IPS-15b (cell line): ENCODE measurements at regions not wholly inside any gene's neighbourhood (a gene's known extent, or its start where the extent isn't known, plus 50 kb on each side); places are given as distances from the start of the nearest gene placed in this dataset.

Source experiments
- H3K27me3 ChIP-seq: one replicate; pipeline ENCODE4 v1.6.1; 2013; ENCODE audit warnings: low read length; ENCODE audit not compliant: control insufficient read depth, insufficient read depth
- H3K36me3 ChIP-seq: one replicate; pipeline ENCODE4 v1.6.1; 2013; ENCODE audit warnings: low read length; ENCODE audit not compliant: control insufficient read depth, insufficient read depth
- H3K4me1 ChIP-seq: one replicate; pipeline ENCODE4 v1.6.1; 2013; ENCODE audit warnings: mild to moderate bottlenecking, low read length; ENCODE audit not compliant: control insufficient read depth, insufficient read depth
- H3K4me3 ChIP-seq: one replicate; pipeline ENCODE4 v1.5.1; 2013; ENCODE audit warnings: low read depth, low read length
- H3K9ac ChIP-seq: one replicate; pipeline ENCODE4 v1.6.1; 2013; ENCODE audit warnings: low read depth, mild to moderate bottlenecking, low read length
- H3K9me3 ChIP-seq: one replicate; pipeline ENCODE4 v1.6.1; 2013; ENCODE audit warnings: mild to moderate bottlenecking, low read length; ENCODE audit not compliant: control insufficient read depth, insufficient read depth

DNA sequence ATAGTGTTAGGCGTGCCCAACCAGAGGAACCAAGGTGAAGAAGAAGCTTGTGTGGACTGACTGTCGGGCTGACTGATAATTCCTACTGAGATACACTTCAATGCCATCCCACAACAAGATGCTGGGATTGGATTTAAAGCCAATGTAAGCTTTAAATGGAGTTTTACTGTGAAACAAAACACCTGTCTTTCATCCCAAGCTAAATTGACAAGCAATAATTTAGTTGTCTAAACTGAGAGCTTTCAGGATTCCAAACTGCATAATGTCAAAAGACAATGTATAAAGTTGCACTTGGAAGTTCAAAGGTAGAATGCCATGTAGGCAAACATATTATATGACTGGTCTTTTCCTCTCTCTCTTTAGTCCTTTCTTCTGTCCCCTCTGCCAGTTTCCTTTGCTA lies 1025.3 kb upstream of the FANCL start:
- H3K4me3 ChIP-seq, result no peak overlapping the region
- no peaks in the 10 kb centered on the region for H3K27me3 ChIP-seq
- H3K36me3 ChIP-seq, result no peaks in the 10 kb centered on the region
- H3K9ac ChIP-seq, result no peak overlapping the region
- peaks cover 7% of the 10 kb centered on the region for H3K4me1 ChIP-seq
- no peaks in the 10 kb centered on the region for H3K9me3 ChIP-seq

DNA sequence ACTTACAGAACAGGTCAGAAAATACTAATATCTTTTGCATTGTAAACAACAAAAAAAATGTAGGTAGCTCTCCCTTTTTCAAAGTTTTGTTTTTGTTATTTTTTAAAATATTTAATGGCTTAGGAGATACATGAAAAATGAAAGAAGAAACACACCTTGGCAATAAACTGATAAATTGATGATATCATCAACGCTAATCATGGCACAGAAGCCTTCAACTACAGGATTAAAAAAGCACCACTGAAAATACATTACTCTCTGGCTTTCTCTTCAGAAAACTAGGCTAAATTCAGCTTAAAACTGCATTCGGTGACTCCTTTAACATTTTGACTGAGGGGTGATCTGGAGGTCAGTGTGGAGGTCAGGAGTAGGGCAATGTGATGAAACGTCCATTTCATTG lies 1018.8 kb upstream of the FANCL start:
- Histone ChIP-seq H3K9me3 (no peaks in the 10 kb centered on the region), H3K4me3 (no peak overlapping the region), H3K9ac (no peak overlapping the region), H3K27me3 (no peaks in the 10 kb centered on the region), H3K36me3 (no peaks in the 10 kb centered on the region), H3K4me1 (peaks cover 15% of the 10 kb centered on the region)

DNA sequence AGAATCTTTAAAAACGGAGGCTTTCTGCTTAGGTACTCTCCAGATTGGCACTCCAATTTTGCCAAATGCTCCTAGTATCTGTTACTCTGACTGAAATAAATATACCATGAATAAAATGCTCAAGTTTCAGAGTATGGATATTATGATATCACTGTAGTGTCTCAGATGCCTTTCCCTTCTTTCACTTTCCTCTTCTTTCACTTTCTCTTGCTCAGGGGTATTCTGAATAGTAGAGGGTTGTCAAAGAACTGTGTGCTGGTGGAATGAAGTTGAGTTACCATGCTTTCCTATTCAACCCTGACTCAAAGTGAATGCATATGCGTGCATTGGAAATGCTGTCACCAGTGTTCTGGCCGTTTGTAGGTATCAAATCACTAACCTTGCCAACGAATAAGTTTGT lies 1015.2 kb upstream of the FANCL start:
- no peak overlapping the region for H3K9ac ChIP-seq
- H3K9me3 ChIP-seq, result no peaks in the 10 kb centered on the region
- H3K27me3 ChIP-seq, result no peaks in the 10 kb centered on the region
- no peak overlapping the region for H3K4me3 ChIP-seq
- peaks cover 15% of the 10 kb centered on the region for H3K4me1 ChIP-seq
- H3K36me3 ChIP-seq, result no peaks in the 10 kb centered on the region

DNA sequence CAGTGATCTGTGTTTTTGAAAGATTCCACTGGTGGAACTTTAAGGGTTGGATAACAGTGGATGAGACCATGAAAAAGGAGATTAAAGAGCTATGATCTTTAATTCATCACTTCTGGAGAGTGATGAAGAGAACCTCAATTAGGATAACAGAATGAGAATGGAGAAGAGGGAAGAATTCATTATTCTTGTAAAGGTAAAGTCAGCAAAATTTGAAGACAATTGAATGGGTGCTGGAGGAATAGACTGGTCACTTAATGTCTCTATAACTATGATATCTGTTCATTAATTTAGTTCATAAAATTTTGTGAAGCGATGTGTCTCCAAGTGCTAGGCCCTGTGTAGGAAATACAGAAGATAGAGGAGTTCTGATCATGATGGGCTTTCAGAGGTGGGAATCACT lies 1013.2 kb upstream of the FANCL start:
- Histone ChIP-seq H3K4me1 (peaks cover 11% of the 10 kb centered on the region), H3K36me3 (no peaks in the 10 kb centered on the region), H3K4me3 (no peak overlapping the region), H3K9me3 (no peaks in the 10 kb centered on the region), H3K9ac (no peak overlapping the region), H3K27me3 (no peaks in the 10 kb centered on the region)

DNA sequence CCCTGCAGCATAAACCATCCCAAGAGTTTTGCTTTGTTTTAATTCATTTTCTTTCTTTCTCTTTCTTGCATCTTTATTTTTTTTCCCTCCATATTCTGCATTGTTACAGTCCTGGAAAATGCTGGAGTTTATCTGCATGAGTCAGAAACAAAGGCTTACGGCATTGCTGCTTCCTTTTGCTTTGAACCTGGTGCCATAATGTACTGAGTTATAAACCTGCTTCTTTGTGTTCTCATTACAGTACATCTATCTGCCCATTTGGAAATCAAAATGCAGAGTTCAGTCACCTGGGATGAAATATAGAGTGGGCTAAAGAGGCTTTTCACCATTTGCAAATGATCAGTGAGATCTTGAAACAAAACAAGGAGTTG lies 1009.2 kb upstream of the FANCL start:
- Histone ChIP-seq H3K4me1 (peaks cover 3% of the 10 kb centered on the region), H3K36me3 (no peaks in the 10 kb centered on the region), H3K4me3 (no peak overlapping the region), H3K27me3 (no peaks in the 10 kb centered on the region), H3K9ac (no peak overlapping the region), H3K9me3 (no peaks in the 10 kb centered on the region)

DNA sequence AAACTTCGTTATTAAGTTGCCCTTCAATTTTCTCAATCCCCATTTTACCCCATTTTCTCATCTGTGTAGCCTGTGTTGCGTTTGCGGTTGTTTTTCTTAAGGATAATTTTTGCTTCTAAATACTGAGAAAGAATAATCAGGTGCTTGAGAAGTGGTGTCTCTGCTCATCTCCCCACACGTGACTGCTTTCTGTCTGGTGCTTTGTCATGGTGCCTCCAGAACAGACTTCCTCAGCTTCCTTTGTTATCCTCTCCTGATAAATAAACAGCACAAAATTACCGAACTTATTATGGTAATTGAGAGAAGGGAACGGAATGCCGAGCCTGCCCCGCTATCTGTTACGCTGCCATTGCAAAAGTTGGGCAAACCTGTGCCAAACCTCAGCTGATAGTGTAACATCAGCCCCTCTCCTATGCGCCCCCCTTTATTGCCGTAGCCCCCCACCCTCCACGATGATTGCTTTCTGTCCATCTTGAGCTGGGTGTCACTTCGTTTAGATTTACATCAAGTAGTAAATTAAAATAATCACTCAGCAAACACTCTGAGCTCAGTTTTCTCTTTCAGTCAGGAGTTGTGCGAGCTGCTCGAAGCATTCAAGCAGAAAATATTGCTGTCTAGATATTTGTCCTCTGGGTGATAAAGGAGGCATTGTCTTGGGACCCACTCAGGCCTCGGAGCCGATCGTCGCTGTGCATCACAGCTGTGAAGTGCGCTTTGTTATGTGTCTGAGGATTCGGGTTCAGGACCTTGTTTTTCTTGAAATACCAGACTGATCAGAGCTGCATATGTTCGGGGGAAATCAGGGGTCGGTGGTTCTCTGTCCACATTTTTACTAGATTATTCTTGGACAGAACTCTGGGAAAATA lies 1008.5 kb upstream of the FANCL start:
- H3K4me1 ChIP-seq, result peaks cover 3% of the 10 kb centered on the region
- H3K4me3 ChIP-seq, result no peak overlapping the region

DNA sequence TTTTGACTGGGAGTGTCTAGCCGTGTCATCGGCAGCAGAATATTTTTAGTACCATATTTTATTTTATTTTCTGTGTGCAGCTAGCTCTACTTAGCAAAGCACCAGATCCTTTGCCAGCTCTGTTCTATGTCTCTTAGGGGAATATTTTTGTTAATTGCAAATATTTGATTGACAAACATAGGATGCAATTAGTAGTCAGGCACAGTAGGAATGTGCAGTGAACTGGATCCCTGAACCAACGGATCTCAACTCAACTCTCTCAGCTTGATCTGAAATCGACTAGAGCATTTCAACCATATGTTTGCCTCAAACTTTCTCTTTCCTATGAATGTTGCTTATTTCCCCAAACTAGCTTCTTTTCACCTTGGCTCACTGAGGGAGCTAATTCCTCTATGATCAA lies 998.0 kb upstream of the FANCL start:
- H3K36me3 ChIP-seq, result no peaks in the 10 kb centered on the region
- peaks cover 8% of the 10 kb centered on the region for H3K4me1 ChIP-seq
- no peaks in the 10 kb centered on the region for H3K27me3 ChIP-seq
- H3K9me3 ChIP-seq, result no peaks in the 10 kb centered on the region
- H3K4me3 ChIP-seq, result no peak overlapping the region
- H3K9ac ChIP-seq, result no peak overlapping the region

More for the DNA sequence above, 1008.5 kb upstream of the FANCL start:
- no peaks in the 10 kb centered on the region for H3K9me3 ChIP-seq
- H3K36me3 ChIP-seq, result no peaks in the 10 kb centered on the region
- no peaks in the 10 kb centered on the region for H3K27me3 ChIP-seq
- no peak overlapping the region for H3K9ac ChIP-seq

DNA sequence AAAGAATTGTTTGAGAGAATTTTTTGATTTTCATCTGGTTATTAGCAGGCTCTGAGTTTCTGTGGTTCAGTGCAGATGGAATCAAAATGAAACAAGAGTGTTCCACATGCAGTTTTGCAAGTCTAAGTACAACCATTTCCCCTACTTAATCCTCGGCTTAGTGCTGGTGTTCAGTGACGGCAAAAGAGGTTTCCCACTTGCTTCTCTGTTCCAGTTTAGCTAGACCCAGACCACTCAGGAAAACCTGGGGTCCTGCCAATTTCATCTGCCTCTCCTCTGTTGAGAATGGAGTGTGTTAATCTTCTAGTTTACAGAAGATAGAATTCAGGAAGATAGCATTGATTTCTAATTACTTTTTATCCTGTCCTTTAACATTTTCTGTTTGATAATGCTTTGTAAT lies 996.2 kb upstream of the FANCL start:
- Histone ChIP-seq H3K36me3 (no peaks in the 10 kb centered on the region), H3K4me3 (no peak overlapping the region), H3K4me1 (peaks cover 8% of the 10 kb centered on the region), H3K9ac (no peak overlapping the region), H3K27me3 (no peaks in the 10 kb centered on the region), H3K9me3 (no peaks in the 10 kb centered on the region)

DNA sequence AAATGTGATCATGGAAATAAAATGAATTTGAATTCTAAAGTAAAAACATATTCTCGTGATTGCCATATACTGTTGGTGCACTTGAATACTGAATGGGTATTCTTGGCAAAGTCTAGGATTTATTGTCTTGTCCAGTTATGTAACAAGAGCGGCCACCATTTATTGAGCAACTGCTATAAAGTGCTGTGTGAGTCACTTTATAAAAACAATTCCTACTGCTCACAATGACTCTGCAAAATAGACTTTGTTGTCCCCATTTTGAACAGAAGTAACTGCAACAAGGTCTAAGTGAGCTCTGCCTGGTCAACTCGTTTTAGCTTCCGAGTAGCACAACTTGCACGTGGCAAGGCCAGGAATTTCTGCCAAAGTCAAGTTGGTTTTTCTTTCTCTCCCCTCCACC lies 995.6 kb upstream of the FANCL start:
- H3K4me3 ChIP-seq, result no peak overlapping the region
- H3K27me3 ChIP-seq, result no peaks in the 10 kb centered on the region
- peaks cover 3% of the 10 kb centered on the region for H3K4me1 ChIP-seq
- no peaks in the 10 kb centered on the region for H3K36me3 ChIP-seq
- no peak overlapping the region for H3K9ac ChIP-seq
- no peaks in the 10 kb centered on the region for H3K9me3 ChIP-seq

DNA sequence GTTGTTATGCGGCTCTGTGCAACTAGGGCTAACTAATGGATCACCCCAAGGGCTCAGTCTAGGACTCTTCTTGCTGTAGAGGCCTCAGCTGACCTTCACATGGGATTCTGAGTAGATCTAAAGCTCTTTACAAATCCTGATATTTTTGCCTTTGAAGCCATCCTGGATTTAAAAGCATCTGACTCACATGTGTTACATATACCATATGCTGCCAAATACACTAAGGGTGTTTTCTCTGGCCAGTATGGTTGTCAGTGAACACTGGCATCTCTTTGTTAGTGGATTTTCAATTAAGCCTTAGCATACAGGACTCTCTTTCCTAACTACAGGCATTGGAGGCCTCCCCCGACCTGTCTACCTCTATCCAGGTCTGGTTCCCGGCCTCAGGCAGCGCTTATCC lies 992.8 kb upstream of the FANCL start:
- no peak overlapping the region for H3K4me3 ChIP-seq
- H3K27me3 ChIP-seq, result no peaks in the 10 kb centered on the region
- no peak overlapping the region for H3K9ac ChIP-seq
- no peaks in the 10 kb centered on the region for H3K36me3 ChIP-seq
- H3K4me1 ChIP-seq, result no peaks in the 10 kb centered on the region
- H3K9me3 ChIP-seq, result no peaks in the 10 kb centered on the region

DNA sequence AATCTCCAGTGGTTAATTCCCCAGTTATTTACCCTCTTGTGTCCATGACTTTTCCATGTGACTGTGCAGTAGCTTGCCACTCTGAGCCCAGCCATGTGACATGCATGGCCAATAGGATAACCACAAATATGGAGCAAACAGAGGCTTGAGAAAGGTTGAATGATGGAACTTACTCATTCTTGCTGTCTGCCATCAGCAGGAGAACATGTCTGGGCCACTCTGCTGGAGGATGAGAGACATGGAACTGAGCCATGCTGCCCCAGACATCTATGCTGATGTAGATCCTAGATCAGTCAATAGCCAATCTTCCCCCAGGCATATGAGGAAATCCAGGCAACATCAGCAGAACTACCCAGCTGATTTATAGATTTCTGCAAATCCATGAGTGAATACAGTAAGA lies 992.3 kb upstream of the FANCL start:
- H3K27me3 ChIP-seq, result no peaks in the 10 kb centered on the region
- H3K4me1 ChIP-seq, result no peaks in the 10 kb centered on the region
- no peak overlapping the region for H3K9ac ChIP-seq
- no peak overlapping the region for H3K4me3 ChIP-seq
- no peaks in the 10 kb centered on the region for H3K9me3 ChIP-seq
- no peaks in the 10 kb centered on the region for H3K36me3 ChIP-seq

DNA sequence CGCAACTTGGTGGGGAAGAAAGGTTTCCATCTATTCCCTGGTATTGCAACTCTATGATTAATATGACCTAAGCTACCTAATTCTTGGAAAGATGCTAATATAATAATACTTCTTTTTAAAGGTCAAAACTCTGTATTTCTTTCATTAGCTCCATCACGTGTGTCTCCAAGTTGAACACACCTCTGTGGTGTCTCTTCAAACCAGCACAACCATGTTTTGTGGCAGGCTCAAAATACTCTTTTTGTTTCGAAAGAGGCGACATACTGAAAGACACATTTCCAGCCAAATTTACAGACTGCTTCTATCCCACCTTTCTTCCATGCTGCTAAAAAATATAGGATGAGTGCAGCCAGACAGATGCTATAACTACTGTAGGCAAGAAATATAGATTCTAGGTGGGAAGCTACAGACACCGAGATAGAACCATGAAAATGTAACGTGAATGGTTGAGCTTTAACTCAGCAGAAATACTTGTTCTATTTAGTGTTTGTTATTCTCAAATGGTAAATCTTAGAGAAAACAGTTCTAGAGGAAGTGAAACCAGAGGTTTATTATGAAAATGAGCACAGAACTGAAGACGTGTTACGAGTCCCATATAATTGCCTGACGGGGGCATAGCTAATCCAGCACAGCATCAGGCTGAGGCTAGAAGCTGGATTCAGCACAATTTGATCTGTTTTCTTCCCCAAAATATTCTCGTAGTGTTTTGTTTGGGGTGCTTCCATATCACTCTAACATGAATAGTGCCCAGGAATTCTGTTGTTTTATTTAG lies 991.5 kb upstream of the FANCL start:
- Histone ChIP-seq H3K4me1 (no peaks in the 10 kb centered on the region), H3K4me3 (no peak overlapping the region), H3K36me3 (no peaks in the 10 kb centered on the region), H3K27me3 (no peaks in the 10 kb centered on the region), H3K9ac (no peak overlapping the region), H3K9me3 (no peaks in the 10 kb centered on the region)
